ENCODE measurements at regions not wholly inside any gene's neighbourhood (a gene's known extent, or its start where the extent isn't known, plus 50 kb on each side); places are given as distances from the start of the nearest gene placed in this dataset.

DNA sequence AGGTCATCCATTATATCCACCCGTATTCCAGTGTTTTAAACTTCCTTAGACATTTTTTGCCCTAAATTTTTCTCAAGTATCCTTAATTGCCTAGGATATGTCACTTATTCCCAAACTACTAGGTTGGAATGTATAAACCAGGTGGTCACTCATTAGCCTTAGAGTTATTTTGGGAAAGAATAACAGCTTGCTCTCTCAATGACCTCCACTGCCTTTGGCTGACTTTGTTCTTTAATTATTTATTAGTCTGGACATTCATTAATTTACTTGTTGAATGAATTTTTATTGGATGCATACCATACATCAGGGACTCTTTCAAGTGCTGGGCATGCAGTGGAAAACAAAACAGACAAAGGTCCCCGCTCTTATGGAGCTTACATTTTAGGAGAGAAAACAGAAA is 609.3 kb upstream of the IGFBP7 start:
- TF ChIP-seq, protein P1, sequence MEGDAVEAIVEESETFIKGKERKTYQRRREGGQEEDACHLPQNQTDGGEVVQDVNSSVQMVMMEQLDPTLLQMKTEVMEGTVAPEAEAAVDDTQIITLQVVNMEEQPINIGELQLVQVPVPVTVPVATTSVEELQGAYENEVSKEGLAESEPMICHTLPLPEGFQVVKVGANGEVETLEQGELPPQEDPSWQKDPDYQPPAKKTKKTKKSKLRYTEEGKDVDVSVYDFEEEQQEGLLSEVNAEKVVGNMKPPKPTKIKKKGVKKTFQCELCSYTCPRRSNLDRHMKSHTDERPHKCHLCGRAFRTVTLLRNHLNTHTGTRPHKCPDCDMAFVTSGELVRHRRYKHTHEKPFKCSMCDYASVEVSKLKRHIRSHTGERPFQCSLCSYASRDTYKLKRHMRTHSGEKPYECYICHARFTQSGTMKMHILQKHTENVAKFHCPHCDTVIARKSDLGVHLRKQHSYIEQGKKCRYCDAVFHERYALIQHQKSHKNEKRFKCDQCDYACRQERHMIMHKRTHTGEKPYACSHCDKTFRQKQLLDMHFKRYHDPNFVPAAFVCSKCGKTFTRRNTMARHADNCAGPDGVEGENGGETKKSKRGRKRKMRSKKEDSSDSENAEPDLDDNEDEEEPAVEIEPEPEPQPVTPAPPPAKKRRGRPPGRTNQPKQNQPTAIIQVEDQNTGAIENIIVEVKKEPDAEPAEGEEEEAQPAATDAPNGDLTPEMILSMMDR (IDR thresholded peaks at IDR 0.05; ENCODE audit: extremely low read depth in 1 of 2, insufficient read depth in 1 of 2, low read depth in 1 of 2, low read length in 2 of 2) = no peak
- no peak for TF ChIP-seq POLR2AphosphoS5 (IDR thresholded peaks at IDR 0.05; ENCODE audit: insufficient read depth, low read depth, low read length)

Data from endothelial cell of umbilical vein (primary cell).